ENCODE measurements at regions not wholly inside any gene's neighbourhood (a gene's known extent, or its start where the extent isn't known, plus 50 kb on each side); places are given as distances from the start of the nearest gene placed in this dataset.

- DNase-seq (ENCODE audit: low read depth) = no peak
- H3K4me3 ChIP-seq (ENCODE audit: low read depth, low read length) = no peak overlapping the region
- no peak for TF ChIP-seq CTCF (conservative IDR thresholded peaks at IDR 0.05; ENCODE audit: low read depth, low read length)
These were observed 104.3 kb downstream of the FGF18 start for GRCh38 chr5:171523781-171524180.

GRCh38 chr5:171524466-171524865 is 105.0 kb downstream of the FGF18 start:
- no peak for TF ChIP-seq CTCF (conservative IDR thresholded peaks at IDR 0.05; ENCODE audit: low read depth, low read length)
- H3K4me3 ChIP-seq (ENCODE audit: low read depth, low read length) = no peak overlapping the region
- DNase-seq (ENCODE audit: low read depth) = no peak

- DNase-seq (ENCODE audit: low read depth) = no peak
- TF ChIP-seq CTCF (conservative IDR thresholded peaks at IDR 0.05; ENCODE audit: low read depth, low read length) = no peak
- no peak overlapping the region for H3K4me3 ChIP-seq (ENCODE audit: low read depth, low read length)
These were observed 105.6 kb downstream of the FGF18 start for GRCh38 chr5:171525085-171525484.

- no peak for DNase-seq (ENCODE audit: low read depth)
- H3K4me3 ChIP-seq (ENCODE audit: low read depth, low read length) = no peak overlapping the region
- no peak for TF ChIP-seq CTCF (conservative IDR thresholded peaks at IDR 0.05; ENCODE audit: low read depth, low read length)
These were observed 108.6 kb downstream of the FGF18 start for GRCh38 chr5:171528036-171528435.

- no peak for DNase-seq (ENCODE audit: low read depth)
- H3K4me3 ChIP-seq (ENCODE audit: low read depth, low read length) = no peak overlapping the region
- TF ChIP-seq CTCF (conservative IDR thresholded peaks at IDR 0.05; ENCODE audit: low read depth, low read length) = no peak
These were observed 109.6 kb downstream of the FGF18 start for GRCh38 chr5:171528865-171529614.

GRCh38 chr5:171531638-171532037 is 112.2 kb downstream of the FGF18 start:
- no peak for DNase-seq (ENCODE audit: low read depth)
- no peak overlapping the region for H3K4me3 ChIP-seq (ENCODE audit: low read depth, low read length)
- TF ChIP-seq CTCF (conservative IDR thresholded peaks at IDR 0.05; ENCODE audit: low read depth, low read length) = no peak

GRCh38 chr5:171533153-171533552 is 113.7 kb downstream of the FGF18 start:
- DNase-seq (ENCODE audit: low read depth) = no peak
- H3K4me3 ChIP-seq (ENCODE audit: low read depth, low read length) = no peak overlapping the region
- no peak for TF ChIP-seq CTCF (conservative IDR thresholded peaks at IDR 0.05; ENCODE audit: low read depth, low read length)
